ENCODE measurements at regions not wholly inside any gene's neighbourhood (a gene's known extent, or its start where the extent isn't known, plus 50 kb on each side); places are given as distances from the start of the nearest gene placed in this dataset.

DNA sequence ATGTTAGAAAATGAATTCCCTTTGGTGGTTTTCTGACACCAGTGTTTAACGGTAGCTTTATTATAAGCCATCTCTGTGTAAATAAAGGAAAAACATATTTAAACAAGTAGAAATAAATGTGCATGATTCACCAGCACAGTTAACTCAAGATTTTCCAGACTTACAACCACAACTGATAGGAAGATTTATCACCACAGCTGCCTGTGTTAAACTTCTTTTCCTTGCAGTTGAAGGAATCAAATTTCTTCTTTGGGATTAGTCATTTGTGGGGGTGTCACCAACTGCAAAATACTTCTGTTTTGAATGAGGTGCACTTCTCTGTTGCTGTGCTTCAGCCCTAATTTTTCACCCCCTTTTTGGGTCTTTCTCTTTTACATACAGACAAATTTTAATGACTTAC is 128.1 kb upstream of the STK26 start:
- no peak for DNase-seq (ENCODE audit: low read depth)

GRCh38 chrX:131895807-131896206 is 127.3 kb upstream of the STK26 start:
- DNase-seq (ENCODE audit: low read depth): no peak

DNA sequence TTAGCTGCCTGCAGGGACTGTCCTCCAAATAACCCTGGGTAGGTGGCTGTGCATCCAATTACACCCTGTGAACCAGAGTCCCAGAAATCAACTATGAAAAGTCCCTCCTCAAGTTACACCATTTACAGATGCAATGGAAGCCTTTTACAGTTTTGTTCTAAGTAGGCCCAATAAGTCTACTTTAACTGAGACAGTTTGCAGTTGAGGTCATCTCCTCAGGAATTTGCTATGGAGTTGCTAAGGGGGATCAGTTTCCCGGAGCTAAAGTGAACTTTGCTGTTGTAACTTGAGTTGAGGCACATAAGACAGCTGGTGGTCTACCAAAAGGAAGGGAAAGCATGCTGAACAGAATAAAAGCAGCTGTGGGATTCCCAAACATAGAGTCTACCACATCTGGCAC is 121.6 kb upstream of the STK26 start:
- no peak for DNase-seq (ENCODE audit: low read depth)

GRCh38 chrX:131907488-131908314 is 115.4 kb upstream of the STK26 start:
- no peak for DNase-seq (ENCODE audit: low read depth)

DNA sequence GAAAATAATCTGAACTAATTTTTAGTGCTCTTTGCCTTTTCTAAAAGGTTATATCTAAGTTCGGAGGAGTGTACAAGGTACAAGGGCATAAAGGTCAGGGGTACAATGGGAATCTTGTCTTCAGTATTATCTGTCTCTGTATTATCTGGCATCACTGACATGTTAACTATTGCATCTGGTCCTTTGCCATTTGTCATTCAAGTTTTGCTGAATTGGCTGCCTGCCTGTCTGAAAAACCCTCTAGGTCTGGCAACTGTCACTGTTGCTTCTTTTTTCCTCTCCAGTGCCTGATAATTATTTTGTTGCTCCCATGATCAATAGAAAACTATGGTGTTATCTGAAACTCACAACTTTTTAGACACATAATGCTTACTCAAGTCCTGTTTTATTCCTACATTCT is 112.5 kb upstream of the STK26 start:
- no peak for DNase-seq (ENCODE audit: low read depth)

- DNase-seq (ENCODE audit: low read depth): no peak
Measured at GRCh38 chrX:131915488-131915887, 107.6 kb upstream of the STK26 start.

- DNase-seq (ENCODE audit: low read depth): no peak
Measured at GRCh38 chrX:131917588-131917987, 105.5 kb upstream of the STK26 start.

DNA sequence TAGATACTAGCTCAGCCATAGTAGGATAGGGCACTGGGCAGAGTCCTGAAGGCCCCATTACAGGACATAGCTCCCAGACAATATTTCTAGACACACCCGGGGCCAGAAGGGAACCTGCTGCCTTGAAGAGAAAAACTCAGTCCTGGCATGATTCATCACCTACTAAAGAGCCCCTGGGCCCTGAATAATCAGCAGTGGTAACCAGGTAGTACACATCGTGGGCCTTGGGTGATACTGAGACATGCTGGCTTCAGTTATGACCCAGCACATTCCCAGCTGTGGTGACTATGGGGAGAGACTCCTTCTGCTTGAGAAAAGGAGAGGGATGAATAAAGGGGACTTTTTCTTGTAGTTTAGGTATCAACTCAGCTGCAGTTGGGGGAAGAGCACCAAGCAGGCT is 104.3 kb upstream of the STK26 start:
- DNase-seq (ENCODE audit: low read depth): no peak

- no peak for DNase-seq (ENCODE audit: low read depth)
Measured at GRCh38 chrX:131923614-131924250, 99.4 kb upstream of the STK26 start.

GRCh38 chrX:131938749-131939148 is 84.4 kb upstream of the STK26 start:
- DNase-seq (ENCODE audit: low read depth): no peak

GRCh38 chrX:131942034-131942433 is 81.1 kb upstream of the STK26 start:
- DNase-seq (ENCODE audit: low read depth): no peak

DNA sequence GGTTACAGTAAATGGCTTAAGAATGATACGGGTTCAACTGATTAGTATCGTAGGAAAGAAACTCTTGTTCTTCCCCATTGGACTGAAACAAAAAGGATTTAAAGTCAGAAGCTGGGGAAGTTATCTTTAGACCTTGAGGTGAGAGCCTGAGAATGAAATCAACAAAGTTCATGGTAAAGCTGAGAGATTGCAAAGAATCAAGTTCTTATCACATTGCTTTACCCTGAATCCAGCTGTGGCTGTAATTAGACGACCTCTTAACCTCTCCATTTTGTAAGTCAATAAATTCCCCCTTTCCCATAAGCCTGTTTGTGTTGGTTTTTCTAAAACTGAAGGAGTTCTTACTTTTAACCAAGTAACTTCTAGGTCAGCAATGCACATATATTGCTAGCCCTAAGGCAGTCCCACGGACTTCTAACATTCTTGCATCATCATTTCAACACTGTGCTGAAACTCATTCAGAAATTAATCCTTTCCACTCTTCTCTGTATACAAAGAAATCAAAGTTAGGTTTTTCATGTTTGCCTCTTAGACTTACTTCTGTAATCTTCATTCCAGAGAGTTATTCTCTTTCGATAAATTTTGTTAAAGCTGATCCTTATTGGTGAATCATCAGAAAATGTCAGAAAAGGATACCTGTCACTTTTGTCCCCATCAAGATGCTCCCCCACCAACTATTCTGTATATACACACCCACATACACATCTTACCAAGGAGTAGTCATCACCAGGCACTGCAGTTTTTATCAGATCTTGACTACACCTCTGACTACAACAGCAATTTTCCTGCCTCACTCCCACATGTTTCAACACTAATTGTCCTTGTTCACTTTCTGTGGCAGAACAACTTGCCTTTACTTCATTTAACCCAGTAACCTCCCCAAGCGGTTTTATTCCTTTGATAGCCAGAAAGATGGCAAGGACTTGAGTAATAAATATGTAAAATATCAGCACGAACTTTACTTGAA is 77.9 kb upstream of the STK26 start:
- DNase-seq (ENCODE audit: low read depth): no peak

DNA sequence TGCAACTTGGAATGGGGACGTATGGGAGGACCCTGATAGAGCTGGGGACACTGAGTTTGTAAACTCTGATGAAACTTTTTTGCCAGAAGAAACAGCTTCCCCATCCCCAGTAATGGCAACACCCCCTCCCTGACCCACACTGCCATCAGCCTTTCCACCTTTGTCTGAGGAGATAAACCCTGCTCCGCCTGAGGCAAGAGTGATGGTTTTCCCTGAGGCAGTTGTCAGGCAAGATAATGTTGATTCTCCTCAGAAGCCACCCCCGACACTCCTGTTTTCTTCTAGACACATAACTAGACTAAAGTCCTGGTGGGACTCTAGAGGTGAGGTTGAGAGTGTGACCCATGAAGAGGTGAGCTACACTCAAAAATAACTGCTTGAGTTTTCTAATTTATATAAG is 71.9 kb upstream of the STK26 start:
- DNase-seq (ENCODE audit: low read depth): no peak

DNA sequence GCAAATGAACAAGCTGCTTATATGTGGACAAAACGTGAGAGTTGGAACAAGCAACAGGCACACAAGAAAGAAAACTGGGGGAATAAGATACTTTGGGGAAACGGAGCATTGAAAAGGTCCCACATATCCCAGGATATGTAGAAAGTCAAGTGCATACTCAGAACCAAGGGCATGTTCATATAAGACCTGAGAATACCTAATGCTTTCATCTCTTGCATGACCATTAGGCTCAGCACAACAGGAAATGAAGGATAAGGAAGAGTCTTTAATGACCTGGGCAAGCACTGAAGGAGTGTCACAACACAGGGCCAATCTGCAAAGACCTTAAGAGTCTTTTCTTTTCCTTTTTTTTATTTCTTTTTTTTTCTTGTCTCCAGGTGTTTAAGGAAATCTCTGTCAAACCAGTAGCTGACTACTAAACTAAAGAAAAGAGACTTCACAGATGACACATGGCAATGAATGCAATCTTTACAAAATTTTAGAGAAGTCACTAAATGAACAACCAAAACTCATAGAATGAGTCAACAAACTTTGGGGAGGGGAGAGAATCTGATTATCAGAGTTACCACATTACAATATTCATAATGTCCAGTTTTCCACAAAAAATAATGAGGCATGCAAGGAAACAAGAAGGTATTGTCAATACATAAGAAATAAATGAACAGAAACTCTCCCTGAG is 67.9 kb upstream of the STK26 start:
- no peak for DNase-seq (ENCODE audit: low read depth)

DNA sequence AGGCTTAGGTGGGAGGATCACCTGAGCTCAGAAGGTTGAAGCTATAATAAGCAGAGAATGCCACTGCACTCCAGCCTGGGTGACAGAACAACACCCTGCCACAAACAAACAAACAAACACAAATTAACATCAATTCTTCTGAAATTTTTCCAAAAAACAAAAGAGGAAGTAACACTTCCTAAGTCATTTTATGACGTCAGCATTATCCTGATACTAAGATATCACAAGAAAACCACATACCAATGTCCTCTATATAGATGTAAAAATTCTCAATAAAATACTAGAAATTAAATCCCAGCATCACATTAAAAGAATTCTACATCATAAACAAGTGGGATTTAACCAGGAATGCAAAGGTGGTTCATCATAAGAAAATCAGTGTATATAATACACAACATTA is 64.4 kb upstream of the STK26 start:
- DNase-seq (ENCODE audit: low read depth): no peak

- DNase-seq (ENCODE audit: low read depth): no peak
Measured at GRCh38 chrX:131970347-131970746, 52.8 kb upstream of the STK26 start.
